Muscle layer of duodenum (tissue), 2 donors: ENCODE measurements at regions not wholly inside any gene's neighbourhood (a gene's known extent, or its start where the extent isn't known, plus 50 kb on each side); places are given as distances from the start of the nearest gene placed in this dataset.
"Not testable (repeated sequence)": the region's sequence is repeated elsewhere in the genome, so short reads cannot be mapped to it uniquely, and the experiment has no call there.

ENCODE experiments used
- H3K27ac ChIP-seq: one replicate; pipeline ENCODE4 v1.7.0; 2013; ENCODE audit warnings: mild to moderate bottlenecking, low read length
- H3K27me3 ChIP-seq: one replicate; pipeline ENCODE4 v1.7.0; 2013; ENCODE audit warnings: low read depth, mild to moderate bottlenecking, control low read depth, low read length
- H3K36me3 ChIP-seq, 2 donors: one replicate each; pipeline ENCODE4 v1.7.0; 2013; ENCODE audit warnings: low read length in 2 of 2, control low read depth in 1 of 2, mild to moderate bottlenecking in 1 of 2; ENCODE audit not compliant: insufficient read depth in 2 of 2, control insufficient read depth in 1 of 2
- H3K4me1 ChIP-seq, 2 donors: one replicate each; pipeline ENCODE4 v1.7.0; 2013; ENCODE audit warnings: low read length in 2 of 2, mild to moderate bottlenecking in 2 of 2, control low read depth in 1 of 2, moderate library complexity in 1 of 2; ENCODE audit not compliant: insufficient read depth in 2 of 2, control insufficient read depth in 1 of 2
- H3K4me3 ChIP-seq, 2 donors: one replicate each; pipeline ENCODE4 v1.7.0; 2013; ENCODE audit warnings: low read length in 2 of 2, low read depth in 1 of 2, mild to moderate bottlenecking in 1 of 2
- H3K9me3 ChIP-seq, 2 donors: one replicate each; pipeline ENCODE4 v1.7.0; 2013; ENCODE audit warnings: low read length in 2 of 2, control low read depth in 1 of 2, mild to moderate bottlenecking in 1 of 2; ENCODE audit not compliant: control insufficient read depth in 1 of 2
- donor health status: healthy.

- no peaks in the 10 kb centered on the region for H3K36me3 ChIP-seq
- no peak overlapping the region for H3K4me3 ChIP-seq
- no peaks in the 10 kb centered on the region for H3K9me3 ChIP-seq
- no peak overlapping the region for H3K27ac ChIP-seq
- H3K4me1 ChIP-seq: no peaks in the 10 kb centered on the region
- H3K27me3 ChIP-seq: no peaks in the 10 kb centered on the region
Measured at GRCh38 chr16:60682219-60682618, 1354.0 kb downstream of the CDH8 start.

DNA sequence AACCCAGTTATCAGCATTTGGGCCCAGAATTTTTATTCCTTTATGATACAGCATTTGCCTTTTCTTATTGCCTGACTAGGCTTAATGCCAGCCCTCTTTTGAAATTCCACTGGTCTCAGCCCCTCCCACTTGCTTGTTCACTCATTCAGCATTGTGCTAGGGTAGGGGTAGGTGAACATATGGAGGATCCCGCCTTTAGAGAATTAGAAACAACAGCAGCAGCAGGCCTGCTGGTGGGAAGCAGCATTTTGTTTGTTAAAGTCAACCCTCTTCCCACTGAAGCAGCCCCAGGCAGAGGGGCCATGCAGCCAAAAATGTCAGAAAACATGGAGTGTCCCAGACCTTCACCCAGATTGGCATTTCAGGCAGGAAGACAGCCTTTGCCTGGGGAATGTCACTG is 1355.2 kb downstream of the CDH8 start:
- Histone ChIP-seq H3K27me3 (no peaks in the 10 kb centered on the region), H3K27ac (no peak overlapping the region), H3K9me3 (no peaks in the 10 kb centered on the region), H3K36me3 (no peaks in the 10 kb centered on the region), H3K4me3 (no peak overlapping the region), H3K4me1 (no peaks in the 10 kb centered on the region)

- H3K9me3 ChIP-seq: no peaks in the 10 kb centered on the region
- no peak overlapping the region for H3K27ac ChIP-seq
- no peaks in the 10 kb centered on the region for H3K27me3 ChIP-seq
- H3K4me1 ChIP-seq: no peaks in the 10 kb centered on the region
- H3K36me3 ChIP-seq: no peaks in the 10 kb centered on the region
- no peak overlapping the region for H3K4me3 ChIP-seq
Measured at GRCh38 chr16:60675022-60675421, 1361.2 kb downstream of the CDH8 start.

- Histone ChIP-seq H3K27me3 (no peaks in the 10 kb centered on the region), H3K27ac (no peak overlapping the region), H3K36me3 (no peaks in the 10 kb centered on the region), H3K4me3 (no peak overlapping the region), H3K4me1 (no peaks in the 10 kb centered on the region), H3K9me3 (no peaks in the 10 kb centered on the region)
Measured at GRCh38 chr16:60674241-60674640, 1362.0 kb downstream of the CDH8 start.

- Histone ChIP-seq H3K36me3 (no peaks in the 10 kb centered on the region), H3K9me3 (no peaks in the 10 kb centered on the region), H3K27me3 (no peaks in the 10 kb centered on the region), H3K4me3 (no peak overlapping the region), H3K27ac (no peak overlapping the region), H3K4me1 (no peaks in the 10 kb centered on the region)
Measured at GRCh38 chr16:60655514-60656153, 1380.6 kb downstream of the CDH8 start.

DNA sequence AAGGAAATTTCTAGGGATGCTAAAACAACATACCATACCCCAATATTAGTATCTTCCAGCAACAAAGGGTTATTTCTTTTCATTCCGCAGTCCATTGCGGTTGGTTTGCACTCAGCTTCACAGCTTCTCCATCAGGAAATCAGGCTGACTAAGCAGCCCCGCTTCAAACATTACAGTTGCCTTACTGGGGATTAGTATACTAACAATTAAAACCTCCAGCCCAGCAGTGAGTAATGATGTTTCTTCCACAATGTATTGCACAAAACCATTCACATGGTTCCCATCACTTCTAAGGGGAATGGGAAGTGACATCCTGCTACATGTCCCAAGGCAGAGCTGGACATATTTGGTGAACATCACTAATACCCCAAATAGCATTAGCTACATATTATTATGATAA is 1384.9 kb downstream of the CDH8 start:
- no peaks in the 10 kb centered on the region for H3K36me3 ChIP-seq
- no peaks in the 10 kb centered on the region for H3K4me1 ChIP-seq
- H3K9me3 ChIP-seq: no peaks in the 10 kb centered on the region
- no peak overlapping the region for H3K27ac ChIP-seq
- H3K27me3 ChIP-seq: no peaks in the 10 kb centered on the region
- no peak overlapping the region for H3K4me3 ChIP-seq

- Histone ChIP-seq H3K4me3 (no peak overlapping the region), H3K9me3 (no peaks in the 10 kb centered on the region), H3K4me1 (no peaks in the 10 kb centered on the region), H3K36me3 (no peaks in the 10 kb centered on the region), H3K27me3 (no peaks in the 10 kb centered on the region), H3K27ac (no peak overlapping the region)
Measured at GRCh38 chr16:60648290-60648689, 1387.9 kb downstream of the CDH8 start.

DNA sequence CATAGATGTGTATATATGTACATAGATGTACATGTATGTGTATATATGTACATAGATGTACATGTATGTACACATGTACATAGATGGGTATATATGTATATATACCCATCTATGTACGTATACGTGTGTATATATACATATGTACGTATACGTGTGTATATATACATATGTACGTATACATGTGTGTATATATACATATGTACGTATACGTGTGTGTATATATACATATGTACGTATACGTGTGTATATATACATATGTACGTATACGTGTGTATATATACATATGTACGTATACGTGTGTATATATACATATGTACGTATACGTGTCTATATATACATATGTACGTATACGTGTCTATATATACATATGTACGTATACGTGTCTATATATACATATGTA is 1388.8 kb downstream of the CDH8 start:
- H3K27ac ChIP-seq, H3K4me1 ChIP-seq, H3K36me3 ChIP-seq, H3K4me3 ChIP-seq, H3K27me3 ChIP-seq, H3K9me3 ChIP-seq: not testable (repeated sequence)

DNA sequence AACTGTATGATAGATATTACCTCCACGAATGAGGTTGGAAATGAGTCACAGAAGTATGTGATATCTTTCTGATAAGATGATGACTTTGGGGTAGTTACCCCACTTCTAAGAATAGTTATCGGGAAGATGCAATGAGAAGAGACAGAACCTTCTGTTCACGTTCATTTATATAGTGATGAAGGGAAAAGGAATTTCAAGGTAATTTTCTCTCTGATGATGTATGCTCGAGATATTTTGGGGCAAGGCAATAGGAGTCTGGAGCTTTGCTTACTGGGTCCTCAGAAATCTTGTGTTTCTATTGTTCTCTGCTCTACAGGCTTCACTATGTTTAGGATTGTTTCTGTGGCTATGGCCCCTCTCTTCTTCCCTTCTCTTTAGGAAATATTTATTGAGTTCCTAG is 1389.6 kb downstream of the CDH8 start:
- Histone ChIP-seq H3K9me3 (no peaks in the 10 kb centered on the region), H3K27me3 (no peaks in the 10 kb centered on the region), H3K27ac (no peak overlapping the region), H3K4me1 (no peaks in the 10 kb centered on the region), H3K36me3 (no peaks in the 10 kb centered on the region), H3K4me3 (no peak overlapping the region)

DNA sequence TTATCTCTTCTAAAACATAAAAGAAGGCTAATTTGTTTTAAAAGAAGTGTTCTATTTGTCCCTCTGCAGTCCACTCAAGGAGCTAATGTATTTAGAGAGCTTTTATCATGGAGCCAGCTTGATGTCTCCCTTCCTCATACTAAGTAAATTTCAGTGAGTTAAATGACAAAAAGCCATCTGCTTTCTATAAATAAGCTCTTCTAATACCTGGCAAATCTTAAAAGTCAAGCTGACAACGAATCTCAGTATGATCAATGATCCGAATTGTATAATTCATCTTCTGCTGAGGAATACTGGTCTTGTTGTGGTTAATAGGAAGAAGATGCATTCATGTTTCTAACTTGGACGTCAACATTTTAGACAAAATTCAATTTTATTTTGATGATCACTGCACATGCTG is 1390.7 kb downstream of the CDH8 start:
- H3K9me3 ChIP-seq: no peaks in the 10 kb centered on the region
- no peaks in the 10 kb centered on the region for H3K4me1 ChIP-seq

DNA sequence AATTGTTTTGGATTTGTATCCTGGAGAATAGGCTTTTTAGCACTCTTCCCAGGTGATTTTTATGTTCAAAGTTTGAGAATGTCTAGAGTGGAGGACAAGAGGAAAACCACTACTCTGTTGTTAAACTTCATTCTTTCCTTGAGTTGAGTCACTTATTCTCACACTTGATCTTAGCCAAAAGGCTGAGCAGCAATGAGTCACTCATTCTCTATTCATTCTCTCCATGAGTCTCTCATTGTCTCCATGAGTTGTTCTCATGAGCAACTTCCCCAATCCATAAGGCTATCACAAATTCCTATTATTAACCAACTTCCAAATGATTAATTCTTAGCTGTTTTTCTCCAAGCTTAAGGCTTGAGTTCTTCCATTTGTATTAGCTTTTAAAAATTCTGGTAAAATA is 1393.3 kb downstream of the CDH8 start:
- H3K27me3 ChIP-seq: no peaks in the 10 kb centered on the region
- H3K4me3 ChIP-seq: no peak overlapping the region
- H3K36me3 ChIP-seq: no peaks in the 10 kb centered on the region
- no peak overlapping the region for H3K27ac ChIP-seq
- H3K4me1 ChIP-seq: no peaks in the 10 kb centered on the region
- H3K9me3 ChIP-seq: no peaks in the 10 kb centered on the region

More for the DNA sequence above, 1390.7 kb downstream of the CDH8 start:
- Histone ChIP-seq H3K27me3 (no peaks in the 10 kb centered on the region), H3K36me3 (no peaks in the 10 kb centered on the region), H3K27ac (no peak overlapping the region), H3K4me3 (no peak overlapping the region)

- no peaks in the 10 kb centered on the region for H3K36me3 ChIP-seq
Measured at GRCh38 chr16:60641067-60641665, 1395.1 kb downstream of the CDH8 start.

More at GRCh38 chr16:60641067-60641665, 1395.1 kb downstream of the CDH8 start:
- H3K9me3 ChIP-seq: no peaks in the 10 kb centered on the region
- H3K4me3 ChIP-seq: no peak overlapping the region
- H3K27me3 ChIP-seq: no peaks in the 10 kb centered on the region
- H3K27ac ChIP-seq: no peak overlapping the region
- H3K4me1 ChIP-seq: no peaks in the 10 kb centered on the region
